ENCODE measurements at regions not wholly inside any gene's neighbourhood (a gene's known extent, or its start where the extent isn't known, plus 50 kb on each side); places are given as distances from the start of the nearest gene placed in this dataset.

- H3K4me1 ChIP-seq (ENCODE audit: control insufficient read depth in 2 of 2, insufficient read depth in 2 of 2, low read length in 2 of 2), result no peaks in the 10 kb centered on the region
- no peak overlapping the region for H3K9ac ChIP-seq (ENCODE audit: low read depth in 1 of 2, low read length in 2 of 2)
- no peak overlapping the region for H3K4me3 ChIP-seq (ENCODE audit: low read length in 2 of 2)
- no peaks in the 10 kb centered on the region for H3K27me3 ChIP-seq (ENCODE audit: control insufficient read depth in 2 of 2, insufficient read depth in 2 of 2, low read length in 2 of 2)
- no peaks in the 10 kb centered on the region for H3K9me3 ChIP-seq (ENCODE audit: control insufficient read depth in 2 of 2, low read length in 2 of 2)
- H3K27ac ChIP-seq (ENCODE audit: low read depth in 2 of 2, low read length in 2 of 2), result no peak overlapping the region
- no peaks in the 10 kb centered on the region for H3K36me3 ChIP-seq (ENCODE audit: control insufficient read depth in 2 of 2, insufficient read depth in 2 of 2, low read length in 2 of 2)
Observed at GRCh38 chr10:36666451-36666850, 458.9 kb upstream of the ANKRD30A start.

- Histone ChIP-seq H3K4me1 (ENCODE audit: control insufficient read depth in 2 of 2, insufficient read depth in 2 of 2, low read length in 2 of 2) (no peaks in the 10 kb centered on the region), H3K27me3 (ENCODE audit: control insufficient read depth in 2 of 2, insufficient read depth in 2 of 2, low read length in 2 of 2) (no peaks in the 10 kb centered on the region), H3K4me3 (ENCODE audit: low read length in 2 of 2) (no peak overlapping the region), H3K27ac (ENCODE audit: low read depth in 2 of 2, low read length in 2 of 2) (no peak overlapping the region), H3K36me3 (ENCODE audit: control insufficient read depth in 2 of 2, insufficient read depth in 2 of 2, low read length in 2 of 2) (no peaks in the 10 kb centered on the region), H3K9ac (ENCODE audit: low read depth in 1 of 2, low read length in 2 of 2) (no peak overlapping the region), H3K9me3 (ENCODE audit: control insufficient read depth in 2 of 2, low read length in 2 of 2) (no peaks in the 10 kb centered on the region)
Observed at GRCh38 chr10:36662571-36662970, 462.8 kb upstream of the ANKRD30A start.

- Histone ChIP-seq H3K9me3 (ENCODE audit: control insufficient read depth in 2 of 2, low read length in 2 of 2) (peaks cover 2 to 3% of the 10 kb centered on the region in 2 donors), H3K27ac (ENCODE audit: low read depth in 2 of 2, low read length in 2 of 2) (no peak overlapping the region), H3K4me3 (ENCODE audit: low read length in 2 of 2) (no peak overlapping the region), H3K36me3 (ENCODE audit: control insufficient read depth in 2 of 2, insufficient read depth in 2 of 2, low read length in 2 of 2) (no peaks in the 10 kb centered on the region), H3K27me3 (ENCODE audit: control insufficient read depth in 2 of 2, insufficient read depth in 2 of 2, low read length in 2 of 2) (no peaks in the 10 kb centered on the region), H3K9ac (ENCODE audit: low read depth in 1 of 2, low read length in 2 of 2) (no peak overlapping the region), H3K4me1 (ENCODE audit: control insufficient read depth in 2 of 2, insufficient read depth in 2 of 2, low read length in 2 of 2) (no peaks in the 10 kb centered on the region)
Observed at GRCh38 chr10:36650274-36650673, 475.1 kb upstream of the ANKRD30A start.

GRCh38 chr10:36647540-36647939 is 477.9 kb upstream of the ANKRD30A start:
- no peak overlapping the region for H3K4me3 ChIP-seq (ENCODE audit: low read length in 2 of 2)
- H3K9ac ChIP-seq (ENCODE audit: low read depth in 1 of 2, low read length in 2 of 2), result no peak overlapping the region
- no peaks in the 10 kb centered on the region for H3K27me3 ChIP-seq (ENCODE audit: control insufficient read depth in 2 of 2, insufficient read depth in 2 of 2, low read length in 2 of 2)
- no peaks in the 10 kb centered on the region for H3K4me1 ChIP-seq (ENCODE audit: control insufficient read depth in 2 of 2, insufficient read depth in 2 of 2, low read length in 2 of 2)
- no peak overlapping the region for H3K27ac ChIP-seq (ENCODE audit: low read depth in 2 of 2, low read length in 2 of 2)
- peaks cover 0 to 3% of the 10 kb centered on the region in 2 donors for H3K9me3 ChIP-seq (ENCODE audit: control insufficient read depth in 2 of 2, low read length in 2 of 2)
- H3K36me3 ChIP-seq (ENCODE audit: control insufficient read depth in 2 of 2, insufficient read depth in 2 of 2, low read length in 2 of 2), result no peaks in the 10 kb centered on the region

- Histone ChIP-seq H3K4me1 (ENCODE audit: control insufficient read depth in 2 of 2, insufficient read depth in 2 of 2, low read length in 2 of 2) (no peaks in the 10 kb centered on the region), H3K27me3 (ENCODE audit: control insufficient read depth in 2 of 2, insufficient read depth in 2 of 2, low read length in 2 of 2) (no peaks in the 10 kb centered on the region), H3K27ac (ENCODE audit: low read depth in 2 of 2, low read length in 2 of 2) (no peak overlapping the region), H3K9ac (ENCODE audit: low read depth in 1 of 2, low read length in 2 of 2) (no peak overlapping the region), H3K4me3 (ENCODE audit: low read length in 2 of 2) (no peak overlapping the region), H3K9me3 (ENCODE audit: control insufficient read depth in 2 of 2, low read length in 2 of 2) (peaks cover 0 to 6% of the 10 kb centered on the region in 2 donors), H3K36me3 (ENCODE audit: control insufficient read depth in 2 of 2, insufficient read depth in 2 of 2, low read length in 2 of 2) (no peaks in the 10 kb centered on the region)
Observed at GRCh38 chr10:36640626-36641025, 484.8 kb upstream of the ANKRD30A start.

GRCh38 chr10:36638462-36639155 is 486.8 kb upstream of the ANKRD30A start:
- no peak overlapping the region for H3K4me3 ChIP-seq (ENCODE audit: low read length in 2 of 2)
- H3K4me1 ChIP-seq (ENCODE audit: control insufficient read depth in 2 of 2, insufficient read depth in 2 of 2, low read length in 2 of 2), result no peaks in the 10 kb centered on the region
- H3K27ac ChIP-seq (ENCODE audit: low read depth in 2 of 2, low read length in 2 of 2), result no peak overlapping the region
- no peak overlapping the region for H3K9ac ChIP-seq (ENCODE audit: low read depth in 1 of 2, low read length in 2 of 2)
- no peaks in the 10 kb centered on the region for H3K36me3 ChIP-seq (ENCODE audit: control insufficient read depth in 2 of 2, insufficient read depth in 2 of 2, low read length in 2 of 2)
- no peaks in the 10 kb centered on the region for H3K27me3 ChIP-seq (ENCODE audit: control insufficient read depth in 2 of 2, insufficient read depth in 2 of 2, low read length in 2 of 2)
- H3K9me3 ChIP-seq (ENCODE audit: control insufficient read depth in 2 of 2, low read length in 2 of 2), result peaks cover 0 to 6% of the 10 kb centered on the region in 2 donors

GRCh38 chr10:36636879-36637278 is 488.5 kb upstream of the ANKRD30A start:
- Histone ChIP-seq H3K9me3 (ENCODE audit: control insufficient read depth in 2 of 2, low read length in 2 of 2) (peaks cover 0 to 6% of the 10 kb centered on the region in 2 donors), H3K36me3 (ENCODE audit: control insufficient read depth in 2 of 2, insufficient read depth in 2 of 2, low read length in 2 of 2) (no peaks in the 10 kb centered on the region), H3K27ac (ENCODE audit: low read depth in 2 of 2, low read length in 2 of 2) (no peak overlapping the region), H3K9ac (ENCODE audit: low read depth in 1 of 2, low read length in 2 of 2) (no peak overlapping the region), H3K27me3 (ENCODE audit: control insufficient read depth in 2 of 2, insufficient read depth in 2 of 2, low read length in 2 of 2) (no peaks in the 10 kb centered on the region), H3K4me3 (ENCODE audit: low read length in 2 of 2) (no peak overlapping the region), H3K4me1 (ENCODE audit: control insufficient read depth in 2 of 2, insufficient read depth in 2 of 2, low read length in 2 of 2) (no peaks in the 10 kb centered on the region)

- H3K4me3 ChIP-seq (ENCODE audit: low read length in 2 of 2), result no peak overlapping the region
- peaks cover 0 to 6% of the 10 kb centered on the region in 2 donors for H3K9me3 ChIP-seq (ENCODE audit: control insufficient read depth in 2 of 2, low read length in 2 of 2)
- no peaks in the 10 kb centered on the region for H3K36me3 ChIP-seq (ENCODE audit: control insufficient read depth in 2 of 2, insufficient read depth in 2 of 2, low read length in 2 of 2)
- no peak overlapping the region for H3K9ac ChIP-seq (ENCODE audit: low read depth in 1 of 2, low read length in 2 of 2)
- H3K4me1 ChIP-seq (ENCODE audit: control insufficient read depth in 2 of 2, insufficient read depth in 2 of 2, low read length in 2 of 2), result no peaks in the 10 kb centered on the region
- H3K27ac ChIP-seq (ENCODE audit: low read depth in 2 of 2, low read length in 2 of 2), result no peak overlapping the region
- H3K27me3 ChIP-seq (ENCODE audit: control insufficient read depth in 2 of 2, insufficient read depth in 2 of 2, low read length in 2 of 2), result no peaks in the 10 kb centered on the region
Observed at GRCh38 chr10:36636285-36636839, 489.0 kb upstream of the ANKRD30A start.

GRCh38 chr10:36634916-36635315 is 490.5 kb upstream of the ANKRD30A start:
- H3K9ac ChIP-seq (ENCODE audit: low read depth in 1 of 2, low read length in 2 of 2), result no peak overlapping the region
- H3K36me3 ChIP-seq (ENCODE audit: control insufficient read depth in 2 of 2, insufficient read depth in 2 of 2, low read length in 2 of 2), result no peaks in the 10 kb centered on the region
- H3K4me3 ChIP-seq (ENCODE audit: low read length in 2 of 2), result no peak overlapping the region
- H3K4me1 ChIP-seq (ENCODE audit: control insufficient read depth in 2 of 2, insufficient read depth in 2 of 2, low read length in 2 of 2), result no peaks in the 10 kb centered on the region
- H3K27ac ChIP-seq (ENCODE audit: low read depth in 2 of 2, low read length in 2 of 2), result no peak overlapping the region
- peaks cover 0 to 6% of the 10 kb centered on the region in 2 donors for H3K9me3 ChIP-seq (ENCODE audit: control insufficient read depth in 2 of 2, low read length in 2 of 2)
- no peaks in the 10 kb centered on the region for H3K27me3 ChIP-seq (ENCODE audit: control insufficient read depth in 2 of 2, insufficient read depth in 2 of 2, low read length in 2 of 2)

GRCh38 chr10:36630267-36630666 is 495.1 kb upstream of the ANKRD30A start:
- H3K9ac ChIP-seq (ENCODE audit: low read depth in 1 of 2, low read length in 2 of 2), result no peak overlapping the region
- no peaks in the 10 kb centered on the region for H3K27me3 ChIP-seq (ENCODE audit: control insufficient read depth in 2 of 2, insufficient read depth in 2 of 2, low read length in 2 of 2)

More at GRCh38 chr10:36630267-36630666, 495.1 kb upstream of the ANKRD30A start:
- Histone ChIP-seq H3K9me3 (ENCODE audit: control insufficient read depth in 2 of 2, low read length in 2 of 2) (peaks cover 0 to 2% of the 10 kb centered on the region in 2 donors), H3K4me3 (ENCODE audit: low read length in 2 of 2) (no peak overlapping the region), H3K36me3 (ENCODE audit: control insufficient read depth in 2 of 2, insufficient read depth in 2 of 2, low read length in 2 of 2) (no peaks in the 10 kb centered on the region), H3K4me1 (ENCODE audit: control insufficient read depth in 2 of 2, insufficient read depth in 2 of 2, low read length in 2 of 2) (no peaks in the 10 kb centered on the region), H3K27ac (ENCODE audit: low read depth in 2 of 2, low read length in 2 of 2) (no peak overlapping the region)
